A549 (cell line): ENCODE measurements at regions not wholly inside any gene's neighbourhood (a gene's known extent, or its start where the extent isn't known, plus 50 kb on each side); places are given as distances from the start of the nearest gene placed in this dataset.

Experiments used
- ATAC-seq, 2 experiments: fragments of 200-7000 bp in 1 of 2; fragments of >200 bp in 1 of 2; cut with Nextera tagmentation in 1 of 2; cut with Tn5 transposase in 1 of 2; 3 replicates each; pipeline versions ENCODE4 v1.8.0 to v1.9.1; 2018 to 2020; ENCODE audit warnings: mild to moderate bottlenecking in 1 of 2, moderate library complexity in 1 of 2
- CTCF ChIA-PET: fragments of 300-600 bp; sonication (Branson Sonifier 250); formaldehyde crosslinking; extraction: SDS; loops from one replicate; lab custom pipeline; 2021; ENCODE audit warnings: antibody characterized with exemption, inconsistent platforms; lab: Yijun Ruan, JAX
- POLR2A ChIA-PET: fragments of 350-600 bp; formaldehyde crosslinking; extraction: SDS; loops from one replicate; lab custom pipeline; 2021; ENCODE audit warnings: antibody characterized with exemption, inconsistent platforms; lab: Yijun Ruan, JAX
- DNase-seq, 2 experiments: peaks; one replicate each; pipeline versions ENCODE4 v3.0.0 to v3.0.0-alpha.2; 2011 to 2016; ENCODE audit warnings: low read depth in 1 of 2, low spot score in 1 of 2
- FAIRE-seq: peaks from 2 replicates; lab custom pipeline; 2011; peaks lifted over from hg19 to GRCh38; lab: Jason Lieb, UNC
- H3K27ac ChIP-seq, 2 experiments: fragments of >200 bp; sonication (Bioruptor Twin); formaldehyde crosslinking; 3 replicates each; pipeline ENCODE4 v1.5.1; 2016 to 2017
- H3K4me1 ChIP-seq: fragments of >200 bp; sonication (Bioruptor Twin); formaldehyde crosslinking; 3 replicates; pipeline ENCODE4 v1.6.1; 2016
- H3K4me2 ChIP-seq: fragments of >200 bp; sonication (Bioruptor Twin); formaldehyde crosslinking; 3 replicates; pipeline ENCODE4 v1.6.1; 2016
- H3K4me3 ChIP-seq: fragments of >200 bp; sonication (Bioruptor Twin); formaldehyde crosslinking; 3 replicates; pipeline ENCODE4 v1.5.1; 2016
- H3K9me3 ChIP-seq: fragments of >200 bp; sonication (Bioruptor Twin); formaldehyde crosslinking; 3 replicates; pipeline ENCODE4 v1.6.1; 2016
- BCL3 ChIP-seq: fragments of >200 bp; sonication (Bioruptor Twin); formaldehyde crosslinking; IDR thresholded peaks from 3 replicates; pipeline ENCODE4 v1.6.1; 2016
- BHLHE40 ChIP-seq: IDR thresholded peaks from 2 replicates; pipeline ENCODE4 v1.6.1; 2012; ENCODE audit warnings: low read depth, low read length, inconsistent platforms
- CBX2 ChIP-seq: fragments of 200-600 bp; sonication (generic); IDR thresholded peaks from 2 replicates; pipeline ENCODE4 v1.6.1; 2016; ENCODE audit warnings: low read depth, mild to moderate bottlenecking, borderline replicate concordance
- CBX8 ChIP-seq: fragments of 200-600 bp; sonication (generic); IDR thresholded peaks from 2 replicates; pipeline ENCODE4 v1.6.1; 2016
- CHD4 ChIP-seq: fragments of 200-600 bp; sonication (generic); IDR thresholded peaks from 2 replicates; pipeline ENCODE4 v1.6.1; 2016; ENCODE audit warnings: antibody characterized with exemption, mild to moderate bottlenecking, borderline replicate concordance
- CTCF ChIP-seq: fragments of >200 bp; sonication (Bioruptor Twin); formaldehyde crosslinking; IDR thresholded peaks from 3 replicates; pipeline ENCODE4 v1.5.1; 2016
- E2F6 ChIP-seq: IDR thresholded peaks from 2 replicates; pipeline ENCODE4 v1.6.1; 2012; ENCODE audit warnings: low read depth, borderline replicate concordance
- EHF ChIP-seq: fragments of 250-450 bp; sonication (Bioruptor Pico); IDR thresholded peaks from 2 replicates; pipeline ENCODE4 v1.5.0; 2020; ENCODE audit warnings: mild to moderate bottlenecking
- EHMT2 ChIP-seq: fragments of 200-600 bp; sonication (generic); IDR thresholded peaks from 2 replicates; pipeline ENCODE4 v1.6.1; 2016; ENCODE audit warnings: antibody characterized with exemption, low read depth, mild to moderate bottlenecking, moderate library complexity
- FOSB ChIP-seq: fragments of 250-450 bp; sonication (Bioruptor Pico); IDR thresholded peaks from 2 replicates; pipeline ENCODE4 v1.5.0; 2020; ENCODE audit warnings: mild to moderate bottlenecking, moderate library complexity
- FOSL2 ChIP-seq, 2 experiments: fragments of 450-650 bp in 1 of 2; fragments of >200 bp in 1 of 2; sonication (Bioruptor Twin) in 1 of 2; formaldehyde crosslinking; IDR thresholded peaks; 2 replicates each; pipeline versions ENCODE4 v1.5.0 to v1.6.1; 2016 to 2020; ENCODE audit warnings: mild to moderate bottlenecking in 1 of 2, moderate library complexity in 1 of 2
- FOXS1 ChIP-seq: fragments of 250-450 bp; sonication (Bioruptor Pico); IDR thresholded peaks from 2 replicates; pipeline ENCODE4 v1.5.0; 2020; ENCODE audit warnings: mild to moderate bottlenecking, moderate library complexity
- GATA3 ChIP-seq: IDR thresholded peaks from 2 replicates; pipeline ENCODE4 v1.6.1; 2012; ENCODE audit warnings: borderline replicate concordance
- HOXB13 ChIP-seq: fragments of 250-450 bp; sonication (Bioruptor Pico); IDR thresholded peaks from 2 replicates; pipeline ENCODE4 v1.5.0; 2020; ENCODE audit warnings: low read depth, mild to moderate bottlenecking, moderate library complexity
- HOXB5 ChIP-seq: fragments of 250-450 bp; sonication (Bioruptor Pico); IDR thresholded peaks from 2 replicates; pipeline ENCODE4 v1.5.0; 2020; ENCODE audit warnings: mild to moderate bottlenecking, moderate library complexity
- JUNB ChIP-seq: fragments of >200 bp; sonication (Bioruptor Twin); formaldehyde crosslinking; IDR thresholded peaks from 2 replicates; pipeline ENCODE4 v1.6.1; 2016
- KDM1A ChIP-seq: fragments of 200-600 bp; sonication (generic); IDR thresholded peaks from 2 replicates; pipeline ENCODE4 v1.6.1; 2016; ENCODE audit warnings: low read depth, mild to moderate bottlenecking
- KDM5A ChIP-seq: fragments of 200-600 bp; sonication (generic); IDR thresholded peaks from 2 replicates; pipeline ENCODE4 v1.6.1; 2016; ENCODE audit warnings: antibody characterized with exemption, mild to moderate bottlenecking
- MYC ChIP-seq: IDR thresholded peaks from 2 replicates; pipeline ENCODE4 v1.6.1; 2012; ENCODE audit warnings: mild to moderate bottlenecking, inconsistent platforms, low read length, improper control_type of control experiment, borderline replicate concordance
- NPAS2 ChIP-seq: fragments of 250-450 bp; sonication (Bioruptor Pico); IDR thresholded peaks from 2 replicates; pipeline ENCODE4 v1.8.0; 2022; ENCODE audit warnings: mild to moderate bottlenecking, moderate library complexity, borderline replicate concordance
- PHF8 ChIP-seq: fragments of 200-600 bp; sonication (generic); IDR thresholded peaks from 2 replicates; pipeline ENCODE4 v1.6.1; 2016; ENCODE audit warnings: low read depth, mild to moderate bottlenecking, antibody characterized with exemption, moderate library complexity, borderline replicate concordance
- POLR2A ChIP-seq: IDR thresholded peaks from 2 replicates; pipeline ENCODE4 v1.6.1; 2012; ENCODE audit warnings: mild to moderate bottlenecking, low read length
- RARB ChIP-seq: fragments of 250-450 bp; sonication (Bioruptor Pico); IDR thresholded peaks from 2 replicates; pipeline ENCODE4 v1.8.0; 2021; ENCODE audit warnings: mild to moderate bottlenecking, moderate library complexity
- RCOR1 ChIP-seq: fragments of 150-350 bp; IDR thresholded peaks from 2 replicates; pipeline ENCODE4 v1.6.1; 2014; ENCODE audit warnings: antibody characterized with exemption, low read length, low read depth
- RFX5 ChIP-seq: fragments of 450-650 bp; IDR thresholded peaks from 2 replicates; pipeline ENCODE4 v1.7.1; 2014; ENCODE audit warnings: antibody characterized with exemption, mild to moderate bottlenecking, moderate library complexity
- RNF2 ChIP-seq: fragments of 200-600 bp; sonication (generic); IDR thresholded peaks from 2 replicates; pipeline ENCODE4 v1.6.1; 2016; ENCODE audit warnings: low read depth, mild to moderate bottlenecking, antibody characterized with exemption, moderate library complexity, borderline replicate concordance
- SMC3 ChIP-seq: fragments of >200 bp; sonication (Bioruptor Twin); formaldehyde crosslinking; IDR thresholded peaks from 3 replicates; pipeline ENCODE4 v1.6.1; 2018; ENCODE audit warnings: inconsistent platforms
- SREBF2 ChIP-seq: fragments of 450-650 bp; IDR thresholded peaks from 2 replicates; pipeline ENCODE4 v1.6.1; 2014; ENCODE audit warnings: mild to moderate bottlenecking, moderate library complexity
- TFCP2L1 ChIP-seq: fragments of 250-450 bp; sonication (Bioruptor Pico); IDR thresholded peaks from 2 replicates; pipeline ENCODE4 v1.5.0; 2021; ENCODE audit warnings: mild to moderate bottlenecking
- USF2 ChIP-seq: fragments of 450-650 bp; IDR thresholded peaks from 2 replicates; pipeline ENCODE4 v1.6.1; 2014; ENCODE audit warnings: antibody characterized with exemption
- WGBS: methylation state at CpG from one replicate; pipeline ENCODE4 v1.1.6; 2017; ENCODE audit errors: missing lambda C conversion rate; 5-methylcytosine and 5-hydroxymethylcytosine counted together
- TF ChIP-seq, protein P1 (sequence below): fragments of 250-450 bp; sonication (Bioruptor Pico); IDR thresholded peaks from 2 replicates; pipeline ENCODE4 v1.5.0; 2021; ENCODE audit warnings: mild to moderate bottlenecking, moderate library complexity, borderline replicate concordance
- TF ChIP-seq, protein P2 (sequence below): fragments of 250-450 bp; sonication (Bioruptor Pico); IDR thresholded peaks from 2 replicates; pipeline ENCODE4 v1.5.0; 2020; ENCODE audit warnings: low read depth, mild to moderate bottlenecking, moderate library complexity

DNA sequence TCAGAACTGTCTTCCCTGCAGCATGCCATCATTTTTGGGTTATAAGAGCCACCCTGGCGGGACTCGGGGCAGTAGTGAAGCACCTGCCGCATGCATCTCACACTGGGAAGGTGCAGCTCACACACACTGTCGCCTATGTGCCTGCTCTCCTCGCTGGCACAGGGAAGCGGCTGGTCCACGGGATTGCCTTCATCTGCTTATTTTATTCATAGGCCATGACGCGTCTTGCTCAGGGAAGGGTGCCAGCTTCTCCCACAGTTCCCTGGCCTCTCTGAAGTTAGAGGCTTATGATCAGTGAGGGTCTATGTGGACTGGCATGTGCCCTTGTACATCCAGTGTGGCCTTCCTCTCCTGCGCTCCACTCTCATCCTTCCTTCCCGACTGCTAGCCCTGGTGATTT, 150.0 kb downstream of the KLF12 start:
- CTCF ChIA-PET, result no interaction called here
- ATAC-seq (no peak), DNase-seq (no peak), FAIRE-seq (no peak)
- Histone ChIP-seq H3K4me2 (no peak overlapping the region), H3K4me1 (no peaks in the 10 kb centered on the region), H3K9me3 (no peaks in the 10 kb centered on the region), H3K4me3 (no peak overlapping the region), H3K27ac (no peak overlapping the region)
- 93% methylated on average over 11 of the region's 11 CpGs for WGBS
- POLR2A ChIA-PET, result no interaction called here
- no peak for TF ChIP-seq BHLHE40
- no peak for TF ChIP-seq SMC3
- TF ChIP-seq KDM1A, result no peak
- TF ChIP-seq PHF8, result no peak
- no peak for TF ChIP-seq TFCP2L1 (CRISPR knock-in tag)
- TF ChIP-seq HOXB5 (CRISPR knock-in tag), result no peak
- TF ChIP-seq FOSB, result no peak
- TF ChIP-seq RCOR1, result no peak
- TF ChIP-seq CTCF, result no peak
- TF ChIP-seq EHMT2, result no peak
- TF ChIP-seq CBX8, result no peak
- no peak for TF ChIP-seq EHF (CRISPR knock-in tag)
- no peak for TF ChIP-seq RARB (CRISPR knock-in tag)
- no peak for TF ChIP-seq RNF2
- TF ChIP-seq MYC, result no peak
- no peak for TF ChIP-seq JUNB
- TF ChIP-seq KDM5A, result no peak
- no peak for TF ChIP-seq E2F6
- no peak for TF ChIP-seq USF2

DNA sequence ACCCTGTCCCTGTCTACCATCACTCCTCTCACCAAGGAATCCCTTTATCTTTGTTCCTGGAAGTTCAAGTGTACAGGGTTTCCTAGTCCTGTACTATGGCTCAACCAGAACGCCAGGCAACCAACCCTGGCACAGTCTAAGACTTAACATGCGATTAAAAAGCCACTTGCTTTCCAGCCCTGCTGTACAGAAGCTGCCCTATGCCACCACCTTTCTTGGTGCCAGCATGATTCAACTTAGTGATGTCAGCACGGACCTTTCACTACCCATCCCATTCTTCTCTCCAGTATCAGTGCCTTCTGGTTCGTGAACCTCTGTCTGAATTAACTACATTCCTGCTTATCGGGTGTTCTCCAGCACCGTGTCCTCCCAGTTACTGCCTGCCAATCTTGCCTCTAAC, 151.1 kb downstream of the KLF12 start:
- H3K4me1 ChIP-seq, result no peaks in the 10 kb centered on the region
- no peak overlapping the region for H3K27ac ChIP-seq
- no peak overlapping the region for H3K4me3 ChIP-seq
- no peak for FAIRE-seq
- ChIA-PET CTCF (no interaction called here), POLR2A (no interaction called here)
- DNase-seq, result no peak
- ATAC-seq, result no peak
- H3K4me2 ChIP-seq, result no peak overlapping the region
- no peak for TF ChIP-seq FOXS1
- TF ChIP-seq CBX2, result no peak
- TF ChIP-seq, protein P1, sequence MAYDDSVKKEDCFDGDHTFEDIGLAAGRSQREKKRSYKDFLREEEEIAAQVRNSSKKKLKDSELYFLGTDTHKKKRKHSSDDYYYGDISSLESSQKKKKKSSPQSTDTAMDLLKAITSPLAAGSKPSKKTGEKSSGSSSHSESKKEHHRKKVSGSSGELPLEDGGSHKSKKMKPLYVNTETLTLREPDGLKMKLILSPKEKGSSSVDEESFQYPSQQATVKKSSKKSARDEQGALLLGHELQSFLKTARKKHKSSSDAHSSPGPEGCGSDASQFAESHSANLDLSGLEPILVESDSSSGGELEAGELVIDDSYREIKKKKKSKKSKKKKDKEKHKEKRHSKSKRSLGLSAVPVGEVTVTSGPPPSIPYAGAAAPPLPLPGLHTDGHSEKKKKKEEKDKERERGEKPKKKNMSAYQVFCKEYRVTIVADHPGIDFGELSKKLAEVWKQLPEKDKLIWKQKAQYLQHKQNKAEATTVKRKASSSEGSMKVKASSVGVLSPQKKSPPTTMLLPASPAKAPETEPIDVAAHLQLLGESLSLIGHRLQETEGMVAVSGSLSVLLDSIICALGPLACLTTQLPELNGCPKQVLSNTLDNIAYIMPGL, result no peak
- no peak for TF ChIP-seq SREBF2
- no peak for TF ChIP-seq SMC3
- no peak for TF ChIP-seq PHF8
- no peak for TF ChIP-seq TFCP2L1 (CRISPR knock-in tag)
- TF ChIP-seq FOSL2 (IDR thresholded peaks at IDR 0.05), result no peak
- no peak for TF ChIP-seq FOSL2 (CRISPR knock-in tag; IDR thresholded peaks at IDR 0.05)
- TF ChIP-seq, protein P2, sequence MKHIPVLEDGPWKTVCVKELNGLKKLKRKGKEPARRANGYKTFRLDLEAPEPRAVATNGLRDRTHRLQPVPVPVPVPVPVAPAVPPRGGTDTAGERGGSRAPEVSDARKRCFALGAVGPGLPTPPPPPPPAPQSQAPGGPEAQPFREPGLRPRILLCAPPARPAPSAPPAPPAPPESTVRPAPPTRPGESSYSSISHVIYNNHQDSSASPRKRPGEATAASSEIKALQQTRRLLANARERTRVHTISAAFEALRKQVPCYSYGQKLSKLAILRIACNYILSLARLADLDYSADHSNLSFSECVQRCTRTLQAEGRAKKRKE (CRISPR knock-in tag), result no peak
- no peak for TF ChIP-seq EHF (CRISPR knock-in tag)
- no peak for TF ChIP-seq GATA3
- no peak for TF ChIP-seq RARB (CRISPR knock-in tag)
- TF ChIP-seq HOXB13 (CRISPR knock-in tag), result no peak
- no peak for TF ChIP-seq FOSB
- TF ChIP-seq RFX5, result no peak
- TF ChIP-seq POLR2A, result no peak
- no peak for TF ChIP-seq BCL3
- TF ChIP-seq NPAS2, result no peak
- no peak for TF ChIP-seq CHD4
- H3K9me3 ChIP-seq, result no peaks in the 10 kb centered on the region
- WGBS, result 78% methylated on average over 6 of the region's 6 CpGs
